GM12891 (cell line): ENCODE measurements at regions not wholly inside any gene's neighbourhood (a gene's known extent, or its start where the extent isn't known, plus 50 kb on each side); places are given as distances from the start of the nearest gene placed in this dataset.

Experiments
- PAX5 ChIP-seq: IDR thresholded peaks from 2 replicates; pipeline ENCODE4 v1.6.1; 2011; ENCODE audit warnings: low read length, moderate library complexity, mild to moderate bottlenecking; ENCODE audit not compliant: insufficient read depth, severe bottlenecking
- POLR2A ChIP-seq: IDR thresholded peaks from 2 replicates; pipeline ENCODE4 v1.6.1; 2011; ENCODE audit warnings: low read depth, low read length, control low read depth
- TAF1 ChIP-seq: IDR thresholded peaks from 2 replicates; pipeline ENCODE4 v1.6.1; 2011; ENCODE audit warnings: low read depth, low read length, control low read depth

DNA sequence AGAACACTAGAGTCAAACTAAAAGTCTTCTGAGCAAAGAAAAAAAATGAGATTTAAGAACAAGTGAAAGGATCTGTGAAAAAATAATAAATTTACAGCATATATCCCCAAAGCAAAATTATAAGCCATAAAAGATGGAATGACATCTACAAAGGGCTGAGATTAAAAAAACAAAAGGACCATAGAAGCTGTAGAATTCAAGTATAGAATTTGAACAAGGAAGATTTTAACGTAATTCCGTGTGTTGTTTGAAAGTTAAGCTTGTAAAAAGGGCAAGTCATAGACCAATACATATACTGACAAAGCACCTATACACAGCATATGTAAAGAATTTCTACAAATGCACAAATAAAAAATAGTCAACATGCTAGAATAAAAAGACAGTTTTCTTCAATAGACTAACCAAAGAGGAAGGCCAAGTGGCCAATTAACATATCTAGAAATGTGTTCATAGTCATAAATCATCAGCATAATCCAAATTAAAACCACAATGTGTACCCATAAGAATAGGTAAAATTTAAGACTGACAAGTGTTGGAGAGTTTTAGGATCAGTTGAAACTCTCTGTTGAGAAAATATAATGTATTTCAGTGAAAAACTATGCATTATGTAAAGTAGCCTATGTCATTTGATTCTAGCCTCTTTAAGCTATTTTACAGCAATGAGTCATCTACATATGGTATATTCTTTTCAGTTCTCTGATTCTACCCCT is 674.9 kb downstream of the OLFM4 start:
- TF ChIP-seq POLR2A = no peak
- no peak for TF ChIP-seq PAX5
- no peak for TF ChIP-seq TAF1
